Activated T-cell treated with anti-CD3 and anti-CD28 coated beads for 1 hour (primary cell): ENCODE measurements at regions not wholly inside any gene's neighbourhood (a gene's known extent, or its start where the extent isn't known, plus 50 kb on each side); places are given as distances from the start of the nearest gene placed in this dataset.
"Not testable (repeated sequence)": the region's sequence is repeated elsewhere in the genome, so short reads cannot be mapped to it uniquely, and the experiment has no call there.

Experiments used
- DNase-seq: peaks from one replicate; pipeline ENCODE4 v3.0.0-alpha.2; 2020; ENCODE audit warnings: low read depth

GRCh38 chr16:16938009-16938408 is 532.8 kb downstream of the XYLT1 start:
- DNase-seq, result no peak

DNA sequence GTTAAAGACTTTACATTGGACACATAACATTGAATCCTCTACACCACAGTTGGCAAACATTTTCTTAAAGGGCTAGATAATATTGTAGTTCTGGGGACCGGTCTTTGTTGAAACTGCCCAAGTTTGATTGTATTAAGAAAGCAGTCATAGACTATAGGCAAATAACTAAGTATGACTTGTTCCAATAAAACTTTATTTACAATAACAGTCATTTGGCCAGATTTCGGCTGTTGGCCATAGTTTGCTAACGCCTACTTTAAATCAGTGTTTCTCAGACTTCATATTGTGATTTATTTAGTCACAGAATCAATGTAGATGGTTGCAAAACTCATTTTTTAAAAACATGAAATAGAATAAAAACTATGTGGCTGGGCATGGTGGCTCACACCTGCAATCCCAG is 531.8 kb downstream of the XYLT1 start:
- no peak for DNase-seq

DNA sequence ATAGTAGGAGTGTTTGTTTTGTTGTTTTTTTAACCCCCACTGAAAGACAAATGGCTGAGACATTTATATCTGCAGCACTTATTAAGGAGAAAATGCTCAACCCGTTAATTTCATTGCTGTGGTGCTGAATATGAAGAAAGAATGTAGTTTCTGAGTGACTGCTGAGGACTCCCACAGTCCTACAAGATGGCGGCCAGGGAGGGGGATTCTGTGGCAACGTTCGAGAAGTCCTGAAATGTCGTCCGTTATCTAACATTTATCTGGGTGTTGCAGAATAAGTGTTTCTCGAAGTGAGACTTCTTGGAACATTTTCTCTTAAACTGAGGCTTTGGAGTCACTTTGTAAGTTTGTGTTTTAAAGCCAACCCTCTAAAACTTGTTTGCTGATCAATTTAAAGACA is 530.4 kb downstream of the XYLT1 start:
- DNase-seq, result no peak

- not testable (repeated sequence) for DNase-seq
Observed at GRCh38 chr16:16942849-16943248, 527.9 kb downstream of the XYLT1 start.

DNA sequence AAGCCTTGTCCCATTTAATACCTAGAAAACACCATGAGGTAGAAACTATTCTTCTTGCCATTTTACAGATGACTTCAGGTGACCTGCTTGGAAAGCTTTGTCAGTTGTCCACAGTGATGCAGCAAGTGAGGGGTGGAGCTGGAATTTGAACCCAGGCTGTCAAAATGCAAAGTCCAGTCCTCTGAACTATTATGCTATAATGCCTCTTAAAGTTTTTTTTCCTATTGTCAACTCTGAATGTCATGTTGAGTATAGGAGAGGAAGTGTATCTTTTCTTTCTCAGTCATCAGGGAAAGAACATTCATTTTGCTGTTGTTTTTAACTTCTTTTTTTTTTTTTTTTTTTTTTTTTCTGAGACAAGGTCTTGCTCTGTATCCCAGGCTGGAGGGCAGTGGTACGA is 525.6 kb downstream of the XYLT1 start:
- DNase-seq, result no peak

DNA sequence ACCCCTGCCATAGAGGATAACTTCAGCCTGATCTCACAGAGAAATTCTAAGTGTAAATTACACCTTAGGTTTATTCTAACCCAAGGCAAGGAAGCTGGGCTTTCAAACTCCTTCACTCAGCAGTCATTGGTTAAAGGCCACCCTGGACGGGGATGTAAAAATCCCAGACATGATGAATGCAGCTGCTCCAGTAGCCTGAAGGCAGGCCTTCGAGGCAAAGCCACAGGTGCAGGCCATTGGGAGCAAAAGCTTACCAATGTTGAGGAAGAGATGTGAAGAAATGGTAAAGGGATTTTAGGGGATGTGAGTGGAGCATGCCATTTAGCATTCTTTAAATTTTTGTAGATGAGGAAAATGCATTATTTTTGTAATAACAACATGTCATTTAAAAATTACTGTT is 514.4 kb downstream of the XYLT1 start:
- no peak for DNase-seq

GRCh38 chr16:16960785-16961184 is 510.0 kb downstream of the XYLT1 start:
- DNase-seq, result no peak

GRCh38 chr16:16966439-16966838 is 504.3 kb downstream of the XYLT1 start:
- no peak for DNase-seq

DNA sequence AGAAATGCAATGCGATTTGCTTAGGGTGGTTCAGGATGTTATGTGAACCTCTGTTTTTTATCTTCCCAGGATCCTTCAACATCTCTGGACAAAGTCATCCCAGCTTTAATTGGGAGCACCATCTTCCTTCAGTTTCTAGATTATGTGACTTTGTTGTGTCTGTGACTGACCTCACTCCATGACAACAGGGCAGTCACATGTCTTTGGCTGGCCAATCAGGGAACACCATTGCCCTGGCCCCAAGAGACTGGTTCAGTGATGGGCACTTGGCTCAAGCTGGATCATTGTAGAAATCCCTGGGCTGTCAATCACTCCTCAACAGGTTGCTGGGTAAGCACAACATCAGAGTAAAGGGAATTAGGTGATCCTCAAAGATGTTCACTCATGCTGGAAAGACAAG is 499.7 kb downstream of the XYLT1 start:
- no peak for DNase-seq

DNA sequence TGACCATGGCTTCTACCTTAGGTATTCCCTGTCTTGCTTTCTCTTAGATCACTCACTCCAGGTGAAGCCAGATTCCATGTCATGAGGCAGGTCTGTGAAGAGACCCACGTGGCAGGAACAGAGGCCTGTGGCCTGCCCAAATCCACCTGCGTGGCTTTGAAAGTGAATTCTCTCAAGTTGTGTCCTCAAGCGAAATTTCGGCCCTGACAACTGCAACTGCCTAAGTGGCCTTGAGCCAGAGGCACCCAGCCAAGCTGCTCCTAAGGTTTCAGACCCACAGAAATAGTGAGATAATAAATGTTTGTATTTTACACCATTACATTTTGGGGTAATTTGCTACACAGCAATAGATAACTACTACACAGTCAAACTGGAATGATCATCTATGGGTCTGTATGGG is 497.9 kb downstream of the XYLT1 start:
- no peak for DNase-seq

GRCh38 chr16:16973707-16974591 is 496.8 kb downstream of the XYLT1 start:
- no peak for DNase-seq

DNA sequence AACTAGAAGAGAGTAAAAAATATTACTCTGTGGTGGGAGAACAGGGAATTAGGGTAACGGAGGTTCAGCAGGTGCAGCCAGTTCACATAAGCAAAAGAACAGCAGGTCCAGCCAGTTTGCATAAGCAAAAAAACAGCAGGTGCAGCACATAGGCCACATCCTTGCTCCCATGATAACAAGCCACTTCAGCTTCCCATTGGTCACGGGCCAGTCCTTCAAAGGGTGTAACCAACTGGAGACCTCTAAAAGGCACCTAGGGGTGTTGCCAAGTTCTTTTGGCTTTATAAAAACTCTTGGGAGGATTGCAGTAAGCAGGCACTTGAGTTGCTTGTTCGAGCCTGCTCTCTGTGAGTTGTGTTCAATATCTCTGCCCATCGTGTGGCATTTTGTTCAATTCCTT is 488.1 kb downstream of the XYLT1 start:
- DNase-seq, result no peak

GRCh38 chr16:16983582-16983981 is 487.2 kb downstream of the XYLT1 start:
- no peak for DNase-seq

GRCh38 chr16:16984091-16984490 is 486.7 kb downstream of the XYLT1 start:
- not testable (repeated sequence) for DNase-seq

DNA sequence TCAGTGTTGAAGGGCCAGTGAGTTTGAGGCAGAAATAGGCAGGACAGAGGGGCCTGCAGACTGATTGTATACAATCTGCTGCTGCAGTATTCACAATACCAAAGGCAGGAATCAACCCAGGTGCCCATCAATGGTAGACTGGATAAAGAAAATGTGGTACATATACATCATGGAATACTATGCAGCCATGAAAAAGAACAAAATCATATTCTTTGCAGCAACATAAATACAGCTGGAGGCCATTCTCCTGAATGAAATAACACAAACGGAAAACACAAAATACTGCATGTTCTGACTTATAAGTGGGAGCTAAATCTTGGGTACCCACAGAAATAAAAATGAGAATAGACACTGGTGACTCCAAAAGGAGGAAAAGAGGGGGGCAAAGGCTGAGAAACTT is 485.1 kb downstream of the XYLT1 start:
- DNase-seq, result no peak

DNA sequence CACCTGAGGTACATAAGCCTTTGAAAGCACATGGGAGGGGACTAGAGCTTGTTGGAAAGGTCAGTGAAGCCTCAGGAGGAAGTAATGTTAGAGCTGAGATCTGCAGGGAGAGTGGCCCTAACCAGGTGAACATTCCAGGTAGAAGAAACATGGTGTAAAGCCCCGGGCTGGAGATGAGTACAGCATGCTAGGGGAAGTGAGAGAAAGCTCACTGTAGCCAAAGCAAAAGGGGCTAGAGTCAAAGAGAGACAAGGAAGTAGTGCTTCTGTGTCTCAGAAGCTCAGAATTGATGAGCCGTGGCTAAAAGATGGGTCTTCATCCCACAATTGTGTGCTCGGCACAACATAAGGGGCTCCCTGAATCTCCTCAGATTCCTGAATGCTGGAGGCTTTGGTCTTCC is 481.8 kb downstream of the XYLT1 start:
- no peak for DNase-seq

DNA sequence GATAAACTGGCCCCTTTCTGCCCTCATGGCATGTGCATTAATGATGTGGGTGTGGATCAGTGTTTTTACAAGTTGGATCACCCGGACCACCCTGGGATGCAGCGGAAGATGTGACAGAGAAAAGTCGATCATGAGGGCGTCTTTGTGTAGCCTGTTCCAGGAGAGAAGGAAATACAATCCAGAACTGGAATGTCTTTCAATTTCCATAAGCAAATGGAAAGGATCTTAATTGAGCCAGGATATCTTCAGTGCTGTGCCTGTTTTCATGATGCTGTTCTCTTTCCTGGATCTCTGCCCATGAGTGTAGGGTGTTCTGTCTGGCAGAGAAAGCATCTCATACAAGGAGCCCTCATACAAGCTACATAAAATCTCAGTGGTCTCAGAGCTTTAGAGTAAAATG is 481.4 kb downstream of the XYLT1 start:
- no peak for DNase-seq

GRCh38 chr16:16991711-16992110 is 479.0 kb downstream of the XYLT1 start:
- DNase-seq, result no peak

DNA sequence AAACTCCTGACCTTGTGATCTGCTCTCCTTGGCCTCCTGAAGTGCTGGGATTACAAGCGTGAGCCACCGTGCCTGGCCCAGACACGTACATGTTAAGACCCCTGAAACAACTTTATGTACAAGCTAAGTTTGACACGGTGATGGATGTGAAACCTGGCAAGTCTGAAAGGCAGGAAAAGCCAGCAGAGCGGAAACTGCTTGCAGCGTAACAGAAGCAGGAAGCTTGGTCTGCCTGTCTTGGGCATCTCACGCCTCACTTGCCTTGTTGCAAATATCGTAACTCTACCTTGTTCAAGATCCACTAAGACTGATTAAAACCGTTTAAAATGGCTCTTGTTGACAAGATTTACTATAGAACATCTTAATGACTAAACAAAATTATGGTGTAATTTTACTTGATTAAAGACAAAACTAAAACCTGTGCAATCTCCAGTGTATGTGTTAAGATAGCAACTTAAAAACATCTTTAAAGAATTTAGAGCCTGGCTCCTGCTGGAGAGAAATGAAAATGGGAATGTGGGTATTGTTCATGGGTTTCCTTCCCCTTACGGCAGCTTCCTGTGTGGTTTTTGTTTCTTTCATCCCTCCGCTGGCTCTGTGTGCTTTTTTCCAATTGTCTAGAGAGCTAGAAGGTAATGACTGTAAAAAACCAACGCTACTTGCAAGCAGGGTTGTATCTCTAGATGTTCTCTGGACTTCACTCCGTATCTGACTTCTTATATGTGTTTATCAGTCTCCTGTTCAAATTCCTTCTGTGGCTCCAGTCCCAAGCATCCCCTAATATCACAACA is 477.6 kb downstream of the XYLT1 start:
- no peak for DNase-seq

- no peak for DNase-seq
Observed at GRCh38 chr16:16994831-16995230, 475.9 kb downstream of the XYLT1 start.

- DNase-seq, result no peak
Observed at GRCh38 chr16:16996827-16997226, 473.9 kb downstream of the XYLT1 start.

DNA sequence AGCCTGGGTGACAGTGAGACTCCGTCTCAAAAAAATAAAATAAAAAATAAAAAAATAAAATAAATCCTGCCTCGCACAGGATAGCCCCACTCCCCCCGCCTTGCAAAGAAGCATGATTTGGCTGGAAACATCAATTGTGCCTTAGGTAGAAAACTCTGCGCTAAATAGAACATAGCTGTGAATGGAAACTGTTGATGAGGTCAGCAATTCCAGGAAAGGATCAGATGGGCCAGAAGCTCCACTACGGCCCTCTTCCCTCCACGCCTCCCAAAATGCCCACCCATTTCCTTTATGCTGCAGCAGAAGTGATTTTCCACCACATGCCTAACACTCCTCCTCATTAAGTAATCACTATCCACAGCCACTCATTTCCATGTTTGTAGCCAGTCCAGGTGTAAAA is 473.4 kb downstream of the XYLT1 start:
- no peak for DNase-seq

DNA sequence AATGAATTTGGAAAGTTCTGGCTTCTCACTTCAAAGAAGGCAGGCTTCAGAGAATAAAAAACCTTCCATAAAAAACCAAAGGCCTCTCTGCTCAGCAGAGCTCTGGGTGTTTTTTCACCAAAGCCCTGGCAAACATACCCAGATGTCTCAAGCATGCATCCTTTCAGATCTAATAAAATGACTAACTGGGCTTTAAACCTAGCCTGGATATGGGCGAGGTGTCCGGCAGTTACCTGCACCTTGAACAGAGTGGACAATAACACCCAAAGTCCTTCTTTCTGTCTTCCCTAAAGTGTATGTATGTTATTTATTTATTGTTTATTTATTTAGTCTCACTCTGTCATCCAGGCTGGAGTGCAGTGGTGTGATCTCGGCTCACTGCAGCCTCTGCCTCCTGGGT is 469.3 kb downstream of the XYLT1 start:
- no peak for DNase-seq
